Activated T-cell treated with anti-CD3 and anti-CD28 coated beads, Interleukin-2, amount 50 U/mL, for 48 hours (primary cell): ENCODE measurements at regions not wholly inside any gene's neighbourhood (a gene's known extent, or its start where the extent isn't known, plus 50 kb on each side); places are given as distances from the start of the nearest gene placed in this dataset.

ENCODE experiments used
- DNase-seq, 2 experiments: peaks; one replicate each; pipeline ENCODE4 v3.0.0-alpha.2; 2020

- DNase-seq, result no peak
Measured at GRCh38 chr13:59603646-59604045, 560.1 kb downstream of the DIAPH3 start.

- DNase-seq, result no peak
Measured at GRCh38 chr13:59607172-59607571, 556.6 kb downstream of the DIAPH3 start.

- DNase-seq, result no peak
Measured at GRCh38 chr13:59607780-59608233, 555.9 kb downstream of the DIAPH3 start.

- DNase-seq, result no peak
Measured at GRCh38 chr13:59609421-59609820, 554.3 kb downstream of the DIAPH3 start.
